HepG2 (cell line): ENCODE measurements at regions not wholly inside any gene's neighbourhood (a gene's known extent, or its start where the extent isn't known, plus 50 kb on each side); places are given as distances from the start of the nearest gene placed in this dataset.

ENCODE experiments used
- ATAC-seq: fragments of 200-7000 bp; cut with Tn5 transposase; 3 replicates; pipeline ENCODE4 v1.9.1; 2020; ENCODE audit warnings: mild to moderate bottlenecking, moderate library complexity
- BruUV-seq: library from RNA; stranded (reverse); fragments of 400-500 nt; replicated peaks from 2 replicates; lab custom pipeline; 2021; lab: Mats Ljungman, UMichigan
- CTCF ChIA-PET: fragments of 300-600 bp; formaldehyde crosslinking; extraction: SDS; loops from one replicate; lab custom pipeline; 2021; ENCODE audit warnings: low total read pairs, inconsistent platforms, low intra/inter-chr PET ratio; lab: Yijun Ruan, JAX
- POLR2A ChIA-PET: fragments of 350-600 bp; sonication (Branson Sonifier 250); formaldehyde crosslinking; loops from one replicate; lab custom pipeline; 2020; ENCODE audit warnings: antibody characterized with exemption, inconsistent platforms; lab: Yijun Ruan, JAX
- DNase-seq: peaks from one replicate; pipeline ENCODE4 v3.0.0-alpha.2; 2015; ENCODE audit warnings: low spot score
- FAIRE-seq: peaks from 3 replicates; lab custom pipeline; 2011; peaks lifted over from hg19 to GRCh38; lab: Jason Lieb, UNC
- H2AFZ ChIP-seq: one replicate; pipeline ENCODE4 v1.6.1; 2011; ENCODE audit warnings: low read length, inconsistent platforms
- H3K27ac ChIP-seq: fragments of 300-600 bp; 3 replicates; pipeline ENCODE4 v1.8.0; 2011; ENCODE audit warnings: mixed run types, mild to moderate bottlenecking, mixed read lengths, low read length, inconsistent platforms; ENCODE audit not compliant: insufficient read depth; ENCODE audit errors: extremely low read length
- H3K27me3 ChIP-seq, 2 experiments: fragments of 200-600 bp in 1 of 2; 2 replicates in 1 of 2; 3 replicates in 1 of 2; pipeline versions ENCODE4 v1.6.0 to v1.8.0; 2011; ENCODE audit warnings: low read length in 2 of 2, mild to moderate bottlenecking in 2 of 2, moderate library complexity in 2 of 2, inconsistent platforms in 1 of 2; ENCODE audit not compliant: insufficient read depth in 2 of 2, control insufficient read depth in 1 of 2
- H3K36me3 ChIP-seq, 2 experiments: fragments of 200-600 bp in 1 of 2; replicated peaks in 1 of 2; 2 replicates in 1 of 2; 3 replicates in 1 of 2; pipeline versions ENCODE4 v1.5.1 to v1.8.0; 2011; ENCODE audit warnings: low read length in 2 of 2, inconsistent platforms in 1 of 2; ENCODE audit not compliant: insufficient read depth in 2 of 2, control insufficient read depth in 1 of 2
- H3K4me1 ChIP-seq: 2 replicates; pipeline ENCODE4 v1.5.1; 2012; ENCODE audit warnings: low read length, inconsistent platforms; ENCODE audit not compliant: insufficient read depth
- H3K4me2 ChIP-seq: 2 replicates; pipeline ENCODE4 v1.6.0; 2011; ENCODE audit warnings: low read depth, low read length, inconsistent platforms
- H3K4me3 ChIP-seq, 3 experiments: fragments of 200-600 bp in 1 of 3; sonication (generic), shearing (Covaris generic) in 1 of 3; replicated peaks in 1 of 3; 2 replicates each; pipeline ENCODE4 v1.5.1; 2011 to 2016; ENCODE audit warnings: low read length in 3 of 3, inconsistent platforms in 2 of 3, low read depth in 2 of 3, mild to moderate bottlenecking in 2 of 3, control low read depth in 1 of 3, mixed read lengths in 1 of 3; ENCODE audit not compliant: insufficient read depth in 1 of 3
- H3K79me2 ChIP-seq: one replicate; pipeline ENCODE4 v1.6.1; 2011; ENCODE audit warnings: low read length, inconsistent platforms; ENCODE audit not compliant: insufficient read depth
- H3K9ac ChIP-seq: 2 replicates; pipeline ENCODE4 v1.6.0; 2011; ENCODE audit warnings: mild to moderate bottlenecking, low read depth, low read length, inconsistent platforms; ENCODE audit not compliant: insufficient read depth
- H3K9me3 ChIP-seq: 2 replicates; pipeline ENCODE4 v1.5.1; 2012; ENCODE audit warnings: mild to moderate bottlenecking, low read length
- H4K20me1 ChIP-seq: 2 replicates; pipeline ENCODE4 v1.6.0; 2011; ENCODE audit warnings: inconsistent platforms, mild to moderate bottlenecking, low read length, moderate library complexity; ENCODE audit not compliant: insufficient read depth
- BRD4 ChIP-seq: sonication (generic); formaldehyde crosslinking; IDR thresholded peaks from 2 replicates; pipeline ENCODE4 v1.4.0; 2020; ENCODE audit warnings: missing genetic modification reagents
- CBFB ChIP-seq: sonication (generic); formaldehyde crosslinking; IDR thresholded peaks from 2 replicates; pipeline ENCODE4 v1.4.0; 2020; ENCODE audit warnings: missing genetic modification reagents
- CENPT ChIP-seq: sonication (generic); formaldehyde crosslinking; IDR thresholded peaks from 2 replicates; pipeline ENCODE4 v1.8.0; 2022; ENCODE audit warnings: low read depth, mild to moderate bottlenecking, moderate library complexity, missing genetic modification reagents
- GABPB1 ChIP-seq: IDR thresholded peaks from 2 replicates; pipeline ENCODE4 v1.6.1; 2016; ENCODE audit warnings: mild to moderate bottlenecking, missing genetic modification reagents, moderate library complexity, missing compliant biosample characterization
- HBP1 ChIP-seq: IDR thresholded peaks from 2 replicates; pipeline ENCODE4 v1.6.1; 2016; ENCODE audit warnings: low read depth, control low read depth
- KDM3A ChIP-seq: IDR thresholded peaks from 2 replicates; pipeline ENCODE4 v1.6.1; 2018; ENCODE audit warnings: low read depth, missing compliant biosample characterization
- MYNN ChIP-seq: sonication (generic); formaldehyde crosslinking; IDR thresholded peaks from 2 replicates; pipeline ENCODE4 v1.4.0; 2020; ENCODE audit warnings: mild to moderate bottlenecking, low read depth, missing genetic modification reagents
- THRA ChIP-seq: sonication (generic); formaldehyde crosslinking; IDR thresholded peaks from 2 replicates; pipeline ENCODE4 v1.4.0; 2020; ENCODE audit warnings: missing genetic modification reagents, borderline replicate concordance
- TRIM22 ChIP-seq: fragments of 450-650 bp; IDR thresholded peaks from 2 replicates; pipeline ENCODE4 v1.6.1; 2017
- ZNF18 ChIP-seq: sonication (generic); formaldehyde crosslinking; IDR thresholded peaks from 2 replicates; pipeline ENCODE4 v1.8.0; 2022; ENCODE audit warnings: mild to moderate bottlenecking, missing genetic modification reagents; ENCODE audit not compliant: insufficient replicate concordance
- ZNF207 ChIP-seq: fragments of 450-650 bp; IDR thresholded peaks from 2 replicates; pipeline ENCODE4 v1.6.1; 2016; ENCODE audit warnings: antibody characterized with exemption, borderline replicate concordance
- ZNF24 ChIP-seq: fragments of 450-650 bp; IDR thresholded peaks from 2 replicates; pipeline ENCODE4 v1.6.1; 2017; ENCODE audit warnings: antibody characterized with exemption, mild to moderate bottlenecking
- ZNF282 ChIP-seq: fragments of 450-650 bp; IDR thresholded peaks from 2 replicates; pipeline ENCODE4 v1.6.1; 2018; ENCODE audit not compliant: partially characterized antibody
- ZNF460 ChIP-seq: sonication (generic); formaldehyde crosslinking; IDR thresholded peaks from 2 replicates; pipeline ENCODE4 v1.5.1; 2020; ENCODE audit warnings: missing genetic modification reagents, mild to moderate bottlenecking, borderline replicate concordance
- ZNF574 ChIP-seq: sonication (generic); formaldehyde crosslinking; IDR thresholded peaks from 2 replicates; pipeline ENCODE4 v1.4.0; 2020; ENCODE audit warnings: missing genetic modification reagents
- ZNF788 ChIP-seq: sonication (generic); formaldehyde crosslinking; IDR thresholded peaks from 2 replicates; pipeline ENCODE4 v1.5.0; 2020; ENCODE audit warnings: mild to moderate bottlenecking, missing genetic modification reagents, borderline replicate concordance
- WGBS: methylation state at CpG from one replicate; pipeline ENCODE4 v1.1.6; 2017; ENCODE audit warnings: low lambda C conversion rate; 5-methylcytosine and 5-hydroxymethylcytosine counted together
- in situ Hi-C: cut with HindIII; loops from 2 replicates; pipeline ENCODE4 v1.10.0; 2017; ENCODE audit warnings: low pct_unique_long_range_greater_than_20kb; ENCODE audit not compliant: extremely low pct_ligation_motif_present
- intact Hi-C: fragments of 100-400 bp; cut with micrococcal nuclease; formaldehyde crosslinking; loops from one replicate; pipeline ENCODE4 v1.10.0; 2022; ENCODE audit not compliant: unreplicated experiment

GRCh38 chr10:109784236-109784635, 139.1 kb downstream of the XPNPEP1 start (continued):
- no peak for TF ChIP-seq THRA

GRCh38 chr10:109783286-109783685, 140.0 kb downstream of the XPNPEP1 start:
- POLR2A ChIA-PET = no interaction called here
- FAIRE-seq = no peak
- WGBS = 17% methylated on average over 5 of the region's 5 CpGs
- H3K4me2 ChIP-seq = no peak overlapping the region
- H3K27ac ChIP-seq = no peak overlapping the region
- no TSS peak for BruUV-seq
- DNase-seq = no peak
- H3K9ac ChIP-seq = no peak overlapping the region
- ATAC-seq = no peak
- CTCF ChIA-PET = no interaction called here
- no peaks in the 10 kb centered on the region for H3K36me3 ChIP-seq
- H2AFZ ChIP-seq = no peak overlapping the region
- H4K20me1 ChIP-seq = no peaks in the 10 kb centered on the region
- no peaks in the 10 kb centered on the region for H3K27me3 ChIP-seq
- H3K9me3 ChIP-seq = no peaks in the 10 kb centered on the region
- no peaks in the 10 kb centered on the region for H3K4me1 ChIP-seq
- no peak overlapping the region for H3K4me3 ChIP-seq
- H3K79me2 ChIP-seq = no peaks in the 10 kb centered on the region
- intact Hi-C loops (no loop called here), in situ Hi-C loops (no loop called here)
- TF ChIP-seq ZNF788 (CRISPR knock-in tag) = no peak
- no peak for TF ChIP-seq ZNF24
- TF ChIP-seq CBFB = no peak
- no peak for TF ChIP-seq CENPT (CRISPR knock-in tag)
- no peak for TF ChIP-seq KDM3A (CRISPR knock-in tag)
- TF ChIP-seq ZNF460 (CRISPR knock-in tag) = no peak
- TF ChIP-seq MYNN (CRISPR knock-in tag) = no peak
- TF ChIP-seq ZNF18 (CRISPR knock-in tag) = no peak
- TF ChIP-seq HBP1 (CRISPR knock-in tag) = no peak
- no peak for TF ChIP-seq ZNF207
- TF ChIP-seq BRD4 = no peak
- no peak for TF ChIP-seq ZNF282
- TF ChIP-seq ZNF574 (CRISPR knock-in tag) = no peak
- no peak for TF ChIP-seq TRIM22
- no peak for TF ChIP-seq GABPB1 (CRISPR knock-in tag)
